HG02623 (cell line): ENCODE measurements at regions not wholly inside any gene's neighbourhood (a gene's known extent, or its start where the extent isn't known, plus 50 kb on each side); places are given as distances from the start of the nearest gene placed in this dataset.

Source experiments
- ATAC-seq: cut with Tn5 transposase; IDR thresholded peaks from one replicate; pipeline ENCODE4 v1.9.1; 2021; ENCODE audit warnings: moderate library complexity; ENCODE audit not compliant: unreplicated experiment

- ATAC-seq = no peak
Measured at GRCh38 chr14:101460521-101460920, 100.8 kb upstream of the DIO3 start.

- ATAC-seq = no peak
Measured at GRCh38 chr14:101460986-101461750, 100.1 kb upstream of the DIO3 start.

- no peak for ATAC-seq
Measured at GRCh38 chr14:101461891-101462290, 99.4 kb upstream of the DIO3 start.

GRCh38 chr14:101462726-101463565 is 98.3 kb upstream of the DIO3 start:
- no peak for ATAC-seq

- no peak for ATAC-seq
Measured at GRCh38 chr14:101463566-101464171, 97.6 kb upstream of the DIO3 start.

GRCh38 chr14:101464310-101464983 is 96.8 kb upstream of the DIO3 start:
- ATAC-seq = no peak

- ATAC-seq = no peak
Measured at GRCh38 chr14:101464984-101465794, 96.1 kb upstream of the DIO3 start.

- ATAC-seq = no peak
Measured at GRCh38 chr14:101465795-101466448, 95.4 kb upstream of the DIO3 start.

- ATAC-seq = no peak
Measured at GRCh38 chr14:101466456-101467180, 94.7 kb upstream of the DIO3 start.

GRCh38 chr14:101467181-101467926 is 93.9 kb upstream of the DIO3 start:
- no peak for ATAC-seq

- ATAC-seq = no peak
Measured at GRCh38 chr14:101469382-101470247, 91.7 kb upstream of the DIO3 start.

- no peak for ATAC-seq
Measured at GRCh38 chr14:101470266-101470665, 91.0 kb upstream of the DIO3 start.

- no peak for ATAC-seq
Measured at GRCh38 chr14:101471723-101472517, 89.4 kb upstream of the DIO3 start.

- ATAC-seq = no peak
Measured at GRCh38 chr14:101472518-101472849, 88.8 kb upstream of the DIO3 start.

- no peak for ATAC-seq
Measured at GRCh38 chr14:101473045-101473729, 88.1 kb upstream of the DIO3 start.
